ENCODE measurements at regions not wholly inside any gene's neighbourhood (a gene's known extent, or its start where the extent isn't known, plus 50 kb on each side); places are given as distances from the start of the nearest gene placed in this dataset.

DNA sequence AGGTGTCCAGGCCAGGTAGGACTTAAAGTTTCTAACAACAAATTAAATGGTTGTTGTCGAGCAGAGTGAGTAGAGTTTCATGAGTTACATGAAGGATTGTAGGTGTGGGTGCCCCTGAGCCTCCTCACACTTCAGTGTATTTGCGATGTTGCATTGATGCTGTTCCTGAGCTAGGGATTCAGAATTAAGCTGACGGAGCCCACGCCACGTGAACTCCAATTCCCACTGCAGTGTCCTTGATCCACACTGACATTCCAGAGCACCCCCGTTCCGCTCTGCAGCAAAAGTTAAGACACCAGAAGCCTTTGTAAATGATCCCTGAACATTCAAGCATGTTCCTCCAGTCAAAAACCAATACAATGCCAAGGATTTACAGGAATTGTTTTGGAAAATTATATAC, 78.8 kb upstream of the SEC61G start:
- no peak for FAIRE-seq
- TF ChIP-seq POLR2A (IDR thresholded peaks at IDR 0.05; ENCODE audit: low read depth, low read length): no peak
- DNase-seq (ENCODE audit: insufficient read length, low spot score): no peak

DNA sequence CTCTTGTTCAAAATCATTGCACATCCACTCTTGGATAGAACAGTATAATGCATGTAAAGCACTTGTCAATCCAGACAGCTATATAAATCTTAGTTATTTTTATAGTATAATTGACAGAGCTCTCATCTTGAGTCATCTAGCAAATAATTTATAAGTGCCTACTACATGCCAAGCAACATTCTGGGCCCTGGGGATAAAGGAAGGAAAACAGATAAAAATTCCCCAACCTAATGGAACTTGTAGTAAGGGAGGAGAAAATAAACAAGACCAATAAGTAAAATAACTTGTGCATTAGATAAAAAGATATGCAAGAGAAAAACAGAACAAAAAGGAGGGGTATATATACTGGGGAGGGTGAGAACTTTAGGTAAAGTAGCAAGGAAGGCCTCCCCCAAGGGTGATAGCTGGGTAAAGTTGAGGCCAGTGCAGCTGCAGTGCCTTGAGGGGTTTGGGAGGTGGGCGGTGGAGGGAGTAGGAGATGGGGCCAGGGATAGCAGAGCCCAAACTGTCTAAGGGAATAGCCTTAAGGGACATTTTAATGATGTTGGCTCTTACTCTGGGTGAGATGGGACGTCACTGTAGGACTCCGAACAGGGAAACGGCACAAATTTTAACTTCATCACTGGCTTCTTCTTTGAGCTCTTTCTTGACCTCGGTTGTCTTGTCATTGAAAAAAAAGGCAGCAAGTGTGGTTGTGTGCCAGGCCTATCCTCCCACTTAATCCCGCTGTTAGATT, 79.3 kb upstream of the SEC61G start:
- FAIRE-seq: no peak

DNA sequence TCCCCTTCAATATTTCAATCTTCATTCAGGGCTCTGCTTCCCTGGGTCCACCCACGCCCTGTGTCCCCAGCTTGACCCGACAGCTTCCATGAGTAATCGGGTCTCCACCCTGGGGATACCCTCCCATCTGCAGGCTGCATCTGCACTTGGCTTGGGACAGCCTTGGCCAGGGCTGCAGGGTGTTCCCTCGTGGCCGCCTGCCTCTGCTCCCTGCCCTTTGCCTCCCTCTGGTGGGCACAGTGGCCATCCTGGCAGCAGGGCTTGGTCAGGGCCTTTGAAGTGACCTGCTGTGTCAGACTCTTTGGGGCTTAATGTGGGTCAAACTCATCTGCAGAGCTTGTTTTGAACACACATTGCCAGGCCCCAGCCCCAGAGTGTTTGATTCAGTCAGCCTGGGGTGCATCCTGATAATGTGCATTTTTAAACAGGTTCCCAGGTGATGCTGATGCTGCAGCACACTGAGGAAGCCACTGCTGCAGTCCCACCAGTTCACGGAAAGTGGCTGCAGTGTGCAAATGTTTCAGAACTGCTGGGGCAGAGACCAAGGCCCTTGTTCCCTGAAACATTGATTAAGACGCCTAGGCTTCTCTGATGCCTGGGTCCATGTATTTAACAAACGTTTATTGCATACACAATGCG, 80.7 kb upstream of the SEC61G start:
- no peak for TF ChIP-seq POLR2A (IDR thresholded peaks at IDR 0.05; ENCODE audit: low read depth, low read length)
- peak; percentile 92 for DNase-seq (ENCODE audit: insufficient read length, low spot score)
- peak; percentile 41 for FAIRE-seq

More for the DNA sequence above, 79.3 kb upstream of the SEC61G start:
- no peak for TF ChIP-seq POLR2A (IDR thresholded peaks at IDR 0.05; ENCODE audit: low read depth, low read length)
- no peak for DNase-seq (ENCODE audit: insufficient read length, low spot score)

DNA sequence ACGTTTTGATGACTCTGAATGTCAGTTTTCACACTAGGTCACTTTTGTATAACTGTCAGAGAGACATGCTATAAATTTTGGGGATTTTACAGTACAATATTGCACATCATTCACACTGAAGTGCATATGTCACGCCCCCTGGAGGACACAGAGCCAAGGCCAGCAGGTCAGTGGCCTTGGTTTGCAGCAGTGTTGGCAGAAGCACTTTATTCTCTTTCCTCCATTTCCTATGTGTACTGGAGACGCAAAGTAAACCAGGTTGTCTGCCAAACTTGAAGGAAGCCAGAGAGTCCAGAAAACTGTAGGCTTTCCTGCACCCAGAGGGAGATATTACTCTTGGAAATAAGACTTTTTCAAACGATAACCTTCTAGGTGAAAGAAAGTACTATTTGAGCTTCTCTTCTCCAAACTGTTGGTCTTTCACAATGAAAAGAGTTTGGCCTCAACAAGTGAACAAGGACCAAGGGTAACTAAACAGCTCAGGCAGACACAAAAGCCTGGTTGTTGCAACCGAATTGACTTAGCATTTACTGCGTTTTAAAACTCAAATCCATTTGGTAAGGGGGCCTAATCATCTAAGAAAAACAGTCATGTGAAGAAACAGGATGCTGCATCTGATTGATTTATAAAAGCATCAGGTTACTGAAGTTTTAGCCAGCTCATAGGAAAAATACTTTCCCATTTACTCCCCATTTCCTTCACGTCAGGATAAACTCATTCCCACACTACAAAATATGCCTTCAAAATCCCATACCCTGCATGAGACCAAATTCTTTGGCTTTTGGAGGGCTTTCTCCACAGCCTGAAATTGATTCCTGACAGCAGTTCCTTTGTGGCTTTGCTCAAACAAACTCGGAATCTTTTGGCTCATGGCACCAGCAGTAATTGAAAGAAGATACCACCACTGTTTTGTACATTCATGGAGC, 83.0 kb upstream of the SEC61G start:
- no peak for DNase-seq (ENCODE audit: insufficient read length, low spot score)
- FAIRE-seq: no peak
- TF ChIP-seq POLR2A (IDR thresholded peaks at IDR 0.05; ENCODE audit: low read depth, low read length): no peak

DNA sequence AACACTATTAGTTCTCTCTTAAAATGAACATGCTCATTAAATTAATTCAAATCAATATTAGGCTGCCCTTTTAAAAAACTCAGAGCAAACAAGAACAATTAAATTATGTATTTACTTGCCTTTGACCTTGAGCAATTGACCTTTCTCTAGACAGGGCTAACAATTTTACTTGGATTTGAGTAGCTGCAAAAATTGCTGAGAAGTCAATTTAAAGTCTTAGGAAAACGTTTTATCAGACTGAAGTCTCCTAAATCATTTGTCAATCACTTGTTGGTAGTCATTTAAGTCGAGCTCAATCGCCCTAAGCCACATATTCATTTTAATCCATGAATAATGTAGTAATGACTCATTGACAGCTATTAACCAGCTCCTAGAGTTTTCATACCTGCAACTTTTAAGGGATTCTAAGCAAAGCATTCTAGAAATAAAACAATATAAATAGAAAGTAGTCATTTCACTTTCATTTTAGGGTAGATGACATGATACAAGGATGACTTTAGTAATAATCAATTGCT, 84.9 kb upstream of the SEC61G start:
- no peak for DNase-seq (ENCODE audit: insufficient read length, low spot score)
- FAIRE-seq: no peak
- no peak for TF ChIP-seq POLR2A (IDR thresholded peaks at IDR 0.05; ENCODE audit: low read depth, low read length)

DNA sequence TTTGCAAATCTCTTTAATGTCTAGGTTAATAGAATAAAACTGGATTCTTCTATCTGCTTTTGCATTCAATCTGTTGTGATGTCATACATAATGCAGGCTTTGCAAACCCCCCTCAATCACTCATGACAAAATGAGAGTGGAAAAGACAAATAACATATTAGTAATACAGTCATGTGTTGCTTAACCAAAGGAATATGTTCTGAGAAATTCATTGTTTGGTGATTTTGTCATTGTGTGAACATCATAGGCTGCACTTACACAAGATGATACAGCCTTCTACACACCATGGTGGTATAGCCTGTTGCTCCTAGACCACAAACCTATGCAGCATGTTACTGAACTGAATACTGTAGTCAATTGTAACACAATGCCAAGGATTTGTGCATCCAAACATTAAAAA, 87.3 kb upstream of the SEC61G start:
- FAIRE-seq: peak; percentile 80
- TF ChIP-seq POLR2A (IDR thresholded peaks at IDR 0.05; ENCODE audit: low read depth, low read length): no peak
- no peak for DNase-seq (ENCODE audit: insufficient read length, low spot score)

DNA sequence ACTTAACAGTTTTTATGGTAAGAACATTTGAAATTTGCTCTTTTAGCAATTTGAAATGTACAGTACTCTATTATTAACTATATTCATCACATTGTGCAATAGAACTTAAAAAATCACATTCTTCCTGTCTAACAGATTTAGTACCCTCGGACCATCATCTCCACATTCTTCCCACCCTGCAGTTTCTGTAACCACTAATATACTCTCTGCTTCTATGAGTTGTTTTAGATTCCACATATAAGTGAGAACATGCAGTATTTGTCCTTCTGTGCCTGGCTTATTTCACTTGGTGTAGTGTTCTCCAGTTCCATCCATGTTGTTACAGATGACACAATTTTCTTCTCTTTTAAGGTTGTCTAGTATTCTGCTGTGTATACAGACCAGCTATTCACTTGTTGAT, 88.9 kb upstream of the SEC61G start:
- peak; percentile 30 for FAIRE-seq
- no peak for DNase-seq (ENCODE audit: insufficient read length, low spot score)
- no peak for TF ChIP-seq POLR2A (IDR thresholded peaks at IDR 0.05; ENCODE audit: low read depth, low read length)

DNA sequence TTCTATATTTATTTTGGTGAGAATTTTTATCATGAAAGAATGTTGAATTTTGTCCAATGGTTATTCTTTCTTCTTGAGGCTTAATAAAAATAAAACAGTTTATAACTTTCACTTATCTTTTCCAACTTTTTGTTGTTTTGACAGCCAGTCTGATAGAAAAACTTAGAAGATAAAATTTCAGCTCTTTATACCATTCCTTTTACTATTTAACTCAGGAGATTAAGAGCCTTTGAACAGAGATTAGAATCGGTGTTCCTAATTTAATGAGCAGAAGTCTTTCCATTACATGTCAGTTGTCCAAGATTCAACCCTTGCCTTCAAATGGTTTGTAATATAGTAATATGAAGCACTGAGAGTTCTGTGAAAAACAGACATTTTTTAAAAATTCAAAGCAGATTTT, 97.8 kb upstream of the SEC61G start:
- DNase-seq (ENCODE audit: insufficient read length, low spot score) (no peak), FAIRE-seq (no peak)
- no peak for TF ChIP-seq POLR2A (IDR thresholded peaks at IDR 0.05; ENCODE audit: low read depth, low read length)

DNA sequence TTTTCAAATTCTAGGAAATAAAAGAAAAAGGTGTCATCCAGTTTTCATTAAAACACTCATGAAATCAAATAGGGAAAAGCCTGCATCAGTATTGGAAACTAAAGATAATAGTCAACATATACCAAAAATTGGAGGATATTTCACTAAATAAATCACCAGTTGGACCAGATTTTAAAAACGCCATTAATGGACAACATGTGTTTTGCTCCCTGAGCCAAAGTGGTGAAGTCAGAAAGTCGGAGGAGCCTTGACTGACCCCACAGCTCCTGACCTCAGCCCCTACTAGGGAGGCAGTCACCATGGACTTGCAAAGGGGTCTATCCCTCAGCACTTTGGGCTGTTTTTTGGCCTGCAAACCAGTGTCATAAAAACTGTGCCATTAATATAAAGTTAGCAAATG, 98.3 kb upstream of the SEC61G start:
- FAIRE-seq: no peak

DNA sequence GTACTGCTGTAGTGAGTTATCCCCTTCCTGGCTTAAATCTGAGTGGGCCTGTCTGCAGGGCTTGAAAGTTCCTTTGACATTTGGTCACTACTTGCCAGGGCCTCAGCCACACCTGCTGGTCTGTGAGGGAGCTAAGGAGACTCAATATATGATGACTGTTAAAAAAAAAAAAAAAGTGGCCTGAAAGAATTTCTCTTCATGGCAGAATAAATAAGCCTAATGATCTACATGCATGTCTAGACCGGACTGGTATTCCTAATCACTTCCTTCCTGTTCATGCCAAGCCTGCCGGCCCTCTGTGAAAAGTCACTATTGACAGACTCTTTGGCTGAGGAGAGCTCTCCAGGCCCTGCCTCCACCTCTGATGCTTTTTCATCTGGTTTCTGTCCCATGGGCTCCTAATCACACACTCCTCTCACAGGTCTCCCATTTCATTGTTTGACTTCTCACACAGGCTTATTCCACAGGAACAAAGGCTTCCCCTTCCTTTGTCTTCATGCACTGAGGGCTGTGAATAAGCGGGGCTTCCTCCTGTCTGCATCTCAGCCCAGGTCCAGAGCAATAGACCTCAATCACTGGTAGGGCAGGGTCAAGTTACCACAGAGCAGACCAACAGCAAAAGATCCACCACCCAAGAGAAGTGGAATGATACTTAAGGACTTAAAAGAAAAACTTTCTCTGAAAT, 99.1 kb upstream of the SEC61G start:
- FAIRE-seq (no peak), DNase-seq (ENCODE audit: insufficient read length, low spot score) (no peak)
- TF ChIP-seq POLR2A (IDR thresholded peaks at IDR 0.05; ENCODE audit: low read depth, low read length): no peak

More for the DNA sequence above, 98.3 kb upstream of the SEC61G start:
- DNase-seq (ENCODE audit: insufficient read length, low spot score): no peak
- TF ChIP-seq POLR2A (IDR thresholded peaks at IDR 0.05; ENCODE audit: low read depth, low read length): no peak

DNA sequence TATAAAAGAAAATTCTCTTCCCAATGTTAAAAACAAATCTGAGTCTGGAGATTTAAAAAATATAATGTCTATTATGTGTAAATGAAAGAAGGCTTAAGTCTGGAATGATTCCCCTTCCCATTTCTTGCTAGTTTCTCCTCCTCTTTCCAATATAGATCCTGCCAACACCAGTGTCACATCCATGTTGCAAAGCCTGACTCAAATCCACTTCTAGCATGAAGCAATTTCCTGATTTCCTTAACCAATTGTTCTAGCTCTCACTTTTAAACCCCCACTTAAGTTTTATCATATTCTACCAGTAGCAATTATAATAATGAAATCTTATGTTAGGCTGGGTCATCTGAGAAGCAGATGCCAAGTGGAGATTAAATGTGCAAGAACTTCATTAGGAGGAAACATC, 100.1 kb upstream of the SEC61G start:
- TF ChIP-seq POLR2A (IDR thresholded peaks at IDR 0.05; ENCODE audit: low read depth, low read length): no peak
- FAIRE-seq: no peak
- no peak for DNase-seq (ENCODE audit: insufficient read length, low spot score)

DNA sequence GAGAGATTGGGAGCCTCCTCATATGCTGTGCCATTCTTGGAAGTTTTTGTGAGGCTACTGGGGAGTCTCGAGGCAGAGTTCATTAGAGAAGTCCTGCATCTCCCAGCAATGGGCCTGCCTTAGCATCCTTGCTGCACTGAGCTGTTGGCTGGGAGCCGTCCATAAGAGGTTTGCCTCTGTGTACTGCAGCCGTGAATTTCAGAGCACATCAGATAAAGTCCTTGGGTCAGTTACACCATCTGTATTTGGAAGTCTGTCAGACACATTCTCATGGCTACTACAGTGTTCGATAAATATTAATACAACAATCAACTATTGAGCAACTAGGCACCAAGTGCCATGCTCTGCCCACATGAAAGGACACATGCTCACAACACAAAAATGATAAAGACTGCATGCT, 100.5 kb upstream of the SEC61G start:
- no peak for TF ChIP-seq POLR2A (IDR thresholded peaks at IDR 0.05; ENCODE audit: low read depth, low read length)
- FAIRE-seq: no peak

DNA sequence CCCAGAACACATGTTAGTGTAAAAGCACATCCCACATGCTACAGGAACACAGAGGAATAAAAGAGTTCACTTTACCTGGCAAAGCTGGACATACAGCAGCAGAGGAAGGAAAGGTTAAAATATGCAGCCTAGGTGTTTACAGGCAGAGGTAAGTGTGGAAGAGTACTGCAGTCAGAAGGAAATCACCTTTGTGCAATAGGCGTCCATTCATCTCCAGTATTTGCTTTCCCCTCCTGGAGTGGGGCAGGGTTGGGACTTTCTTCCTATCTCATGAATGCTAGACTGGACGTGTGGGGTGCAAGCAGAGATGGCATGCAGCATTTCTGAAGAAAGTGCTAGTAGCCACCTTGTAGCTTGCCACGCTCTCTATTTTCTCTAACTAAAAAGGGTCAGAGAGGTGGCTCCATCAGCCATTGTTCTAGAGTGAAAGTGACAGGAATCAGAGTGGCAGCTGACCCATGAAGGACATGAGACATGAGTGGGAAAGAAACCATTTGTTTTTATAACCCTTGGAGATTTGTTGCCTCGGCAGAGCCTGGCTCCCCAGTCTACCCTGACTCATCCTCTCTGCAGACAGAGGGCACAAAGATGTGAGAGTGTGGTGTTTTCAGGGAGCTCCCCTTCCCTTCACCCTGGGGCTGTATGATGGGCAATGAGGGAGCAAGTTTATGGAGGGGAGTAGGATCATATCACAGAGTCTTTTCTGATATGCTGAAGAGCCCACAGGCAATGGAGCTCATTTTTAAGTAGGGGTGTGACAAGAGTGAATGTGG, 101.2 kb upstream of the SEC61G start:
- no peak for TF ChIP-seq POLR2A (IDR thresholded peaks at IDR 0.05; ENCODE audit: low read depth, low read length)
- FAIRE-seq (no peak), DNase-seq (ENCODE audit: insufficient read length, low spot score) (no peak)

More for the DNA sequence above, 100.5 kb upstream of the SEC61G start:
- no peak for DNase-seq (ENCODE audit: insufficient read length, low spot score)
